ENCODE measurements at regions not wholly inside any gene's neighbourhood (a gene's known extent, or its start where the extent isn't known, plus 50 kb on each side); places are given as distances from the start of the nearest gene placed in this dataset.
"Not testable (repeated sequence)": the region's sequence is repeated elsewhere in the genome, so short reads cannot be mapped to it uniquely, and the experiment has no call there.

DNA sequence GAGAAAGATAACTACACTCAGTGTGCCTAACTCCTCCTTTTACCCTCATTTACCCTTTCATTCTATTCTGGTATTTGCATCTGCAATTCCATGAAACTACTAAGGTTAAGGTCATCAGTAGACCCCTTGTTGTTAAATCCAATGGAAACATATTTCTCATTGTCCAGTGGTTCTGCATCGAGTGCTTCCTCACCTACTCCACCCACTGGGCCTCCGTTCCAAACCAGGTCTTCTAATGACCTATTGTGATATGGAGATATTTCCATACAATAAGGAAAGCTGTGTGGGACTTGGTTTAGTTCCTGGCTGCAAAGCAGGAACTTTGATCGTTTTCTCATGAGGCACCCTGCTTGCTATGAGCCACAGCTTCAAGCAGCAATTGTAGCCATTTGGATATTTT, 99.5 kb upstream of the FSCB start:
- Histone ChIP-seq H3K27me3 (ENCODE audit: control insufficient read depth, insufficient read depth, low read length) (no peaks in the 10 kb centered on the region), H3K9me3 (ENCODE audit: control insufficient read depth in 2 of 3, insufficient read depth in 1 of 3, low read length in 3 of 3) (no peaks in the 10 kb centered on the region), H3K4me3 (ENCODE audit: low read length in 3 of 3) (no peak overlapping the region), H3K9ac (ENCODE audit: low read length in 3 of 3) (no peak overlapping the region), H3K36me3 (ENCODE audit: control insufficient read depth in 2 of 3, insufficient read depth in 3 of 3, low read length in 3 of 3) (no peaks in the 10 kb centered on the region), H3K4me1 (ENCODE audit: control insufficient read depth in 2 of 3, insufficient read depth in 2 of 3, low read depth in 1 of 3, low read length in 3 of 3) (no peaks in the 10 kb centered on the region), H3K27ac (ENCODE audit: low read depth in 2 of 2, low read length in 2 of 2) (no peak overlapping the region)
- DNase-seq (no peak), FAIRE-seq (no peak)
- intact Hi-C loops (cut with DNase I), result no loop called here
- TF ChIP-seq, protein P1, sequence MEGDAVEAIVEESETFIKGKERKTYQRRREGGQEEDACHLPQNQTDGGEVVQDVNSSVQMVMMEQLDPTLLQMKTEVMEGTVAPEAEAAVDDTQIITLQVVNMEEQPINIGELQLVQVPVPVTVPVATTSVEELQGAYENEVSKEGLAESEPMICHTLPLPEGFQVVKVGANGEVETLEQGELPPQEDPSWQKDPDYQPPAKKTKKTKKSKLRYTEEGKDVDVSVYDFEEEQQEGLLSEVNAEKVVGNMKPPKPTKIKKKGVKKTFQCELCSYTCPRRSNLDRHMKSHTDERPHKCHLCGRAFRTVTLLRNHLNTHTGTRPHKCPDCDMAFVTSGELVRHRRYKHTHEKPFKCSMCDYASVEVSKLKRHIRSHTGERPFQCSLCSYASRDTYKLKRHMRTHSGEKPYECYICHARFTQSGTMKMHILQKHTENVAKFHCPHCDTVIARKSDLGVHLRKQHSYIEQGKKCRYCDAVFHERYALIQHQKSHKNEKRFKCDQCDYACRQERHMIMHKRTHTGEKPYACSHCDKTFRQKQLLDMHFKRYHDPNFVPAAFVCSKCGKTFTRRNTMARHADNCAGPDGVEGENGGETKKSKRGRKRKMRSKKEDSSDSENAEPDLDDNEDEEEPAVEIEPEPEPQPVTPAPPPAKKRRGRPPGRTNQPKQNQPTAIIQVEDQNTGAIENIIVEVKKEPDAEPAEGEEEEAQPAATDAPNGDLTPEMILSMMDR (IDR thresholded peaks at IDR 0.05; ENCODE audit: borderline replicate concordance, extremely low read depth, insufficient read depth), result no peak

DNA sequence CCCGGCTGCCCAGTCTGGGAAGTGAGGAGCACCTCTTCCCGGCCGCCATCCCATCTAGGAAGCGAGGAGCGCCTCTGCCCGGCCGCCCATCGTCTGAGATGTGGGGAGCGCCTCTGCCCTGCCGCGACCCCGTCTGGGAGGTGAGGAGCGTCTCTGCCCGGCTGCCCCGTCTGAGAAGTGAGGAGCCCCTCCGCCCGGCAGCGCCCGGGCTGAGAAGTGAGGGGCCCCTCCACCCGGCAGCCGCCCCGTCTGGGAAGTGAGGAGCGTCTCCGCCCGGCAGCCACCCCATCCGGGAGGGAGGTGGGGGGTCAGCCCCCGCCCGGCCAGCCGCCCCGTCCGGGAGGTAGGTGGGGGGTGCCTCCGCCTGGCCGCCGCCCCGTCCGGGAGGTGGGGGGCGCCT, 94.2 kb upstream of the FSCB start:
- H3K36me3 ChIP-seq (ENCODE audit: control insufficient read depth in 2 of 3, insufficient read depth in 3 of 3, low read length in 3 of 3); H3K27ac ChIP-seq (ENCODE audit: low read depth in 2 of 2, low read length in 2 of 2); FAIRE-seq; H3K4me1 ChIP-seq (ENCODE audit: control insufficient read depth in 2 of 3, insufficient read depth in 2 of 3, low read depth in 1 of 3, low read length in 3 of 3); H3K9ac ChIP-seq (ENCODE audit: low read length in 3 of 3); H3K9me3 ChIP-seq (ENCODE audit: control insufficient read depth in 2 of 3, insufficient read depth in 1 of 3, low read length in 3 of 3); intact Hi-C loops (cut with DNase I); H3K4me3 ChIP-seq (ENCODE audit: low read length in 3 of 3); H3K27me3 ChIP-seq (ENCODE audit: control insufficient read depth, insufficient read depth, low read length): not testable (repeated sequence)
- DNase-seq, result peak in 1 of 5 donors; percentile 59

DNA sequence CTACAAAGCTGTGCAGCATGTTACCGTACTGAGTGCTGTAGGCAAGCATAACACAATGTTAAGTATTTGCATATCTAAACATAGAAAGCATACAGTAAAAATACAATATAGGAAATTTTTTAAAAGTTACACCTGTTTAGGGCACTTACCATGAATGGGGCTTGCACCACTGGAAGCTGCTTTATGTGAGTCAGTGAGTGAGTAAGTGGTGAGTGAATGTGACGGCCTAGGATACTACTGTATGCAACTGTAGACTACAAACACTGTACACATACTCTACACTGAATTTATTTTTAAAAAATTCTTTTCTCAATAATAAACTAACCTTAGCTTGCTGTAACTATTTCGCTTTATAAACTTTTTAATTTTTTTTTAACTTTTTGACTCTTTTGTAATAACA, 82.1 kb upstream of the FSCB start:
- Histone ChIP-seq H3K9me3 (ENCODE audit: control insufficient read depth in 2 of 3, insufficient read depth in 1 of 3, low read length in 3 of 3) (no peaks in the 10 kb centered on the region), H3K4me3 (ENCODE audit: low read length in 3 of 3) (no peak overlapping the region), H3K27ac (ENCODE audit: low read depth in 2 of 2, low read length in 2 of 2) (no peak overlapping the region), H3K27me3 (ENCODE audit: control insufficient read depth, insufficient read depth, low read length) (no peaks in the 10 kb centered on the region), H3K36me3 (ENCODE audit: control insufficient read depth in 2 of 3, insufficient read depth in 3 of 3, low read length in 3 of 3) (no peaks in the 10 kb centered on the region), H3K9ac (ENCODE audit: low read length in 3 of 3) (no peak overlapping the region), H3K4me1 (ENCODE audit: control insufficient read depth in 2 of 3, insufficient read depth in 2 of 3, low read depth in 1 of 3, low read length in 3 of 3) (no peaks in the 10 kb centered on the region)
- intact Hi-C loops (cut with DNase I), result no loop called here
- TF ChIP-seq, protein P1 (IDR thresholded peaks at IDR 0.05; ENCODE audit: borderline replicate concordance, extremely low read depth, insufficient read depth), result no peak
- DNase-seq (no peak), FAIRE-seq (peak; percentile 90)

DNA sequence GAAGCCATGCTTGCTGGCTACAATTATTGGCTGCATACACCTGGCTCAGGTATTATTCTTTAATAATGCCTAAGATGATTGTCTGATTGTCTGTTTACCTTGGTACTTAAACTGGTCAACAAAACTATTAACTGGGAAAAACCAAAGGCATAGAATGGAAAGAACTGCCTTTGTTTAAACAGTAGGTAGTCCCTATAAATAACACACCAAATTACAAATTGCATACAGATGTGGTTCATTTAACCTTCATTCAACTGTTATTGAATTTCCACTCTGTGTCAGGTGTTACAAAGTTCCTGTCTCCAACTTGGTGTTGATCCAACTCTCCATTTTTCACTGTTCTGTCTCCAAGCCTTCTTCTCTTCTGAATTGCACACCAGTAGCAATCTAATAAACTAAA, 79.8 kb upstream of the FSCB start:
- Histone ChIP-seq H3K36me3 (ENCODE audit: control insufficient read depth in 2 of 3, insufficient read depth in 3 of 3, low read length in 3 of 3) (no peaks in the 10 kb centered on the region), H3K27ac (ENCODE audit: low read depth in 2 of 2, low read length in 2 of 2) (no peak overlapping the region), H3K9ac (ENCODE audit: low read length in 3 of 3) (no peak overlapping the region), H3K4me3 (ENCODE audit: low read length in 3 of 3) (no peak overlapping the region), H3K9me3 (ENCODE audit: control insufficient read depth in 2 of 3, insufficient read depth in 1 of 3, low read length in 3 of 3) (no peaks in the 10 kb centered on the region), H3K27me3 (ENCODE audit: control insufficient read depth, insufficient read depth, low read length) (no peaks in the 10 kb centered on the region), H3K4me1 (ENCODE audit: control insufficient read depth in 2 of 3, insufficient read depth in 2 of 3, low read depth in 1 of 3, low read length in 3 of 3) (no peaks in the 10 kb centered on the region)
- intact Hi-C loops (cut with DNase I), result no loop called here
- FAIRE-seq (no peak), DNase-seq (no peak)
- TF ChIP-seq, protein P1 (IDR thresholded peaks at IDR 0.05; ENCODE audit: borderline replicate concordance, extremely low read depth, insufficient read depth), result no peak
